HG02870 (cell line): ENCODE measurements at regions not wholly inside any gene's neighbourhood (a gene's known extent, or its start where the extent isn't known, plus 50 kb on each side); places are given as distances from the start of the nearest gene placed in this dataset.

Source experiments
- ATAC-seq: cut with Tn5 transposase; IDR thresholded peaks from one replicate; pipeline ENCODE4 v1.9.1; 2021; ENCODE audit warnings: mild to moderate bottlenecking, moderate library complexity; ENCODE audit not compliant: unreplicated experiment

GRCh38 chr2:129847043-129847442, 132.4 kb upstream of the RAB6C start:
- no peak for ATAC-seq

- ATAC-seq: peak; percentile 74
These were observed 129.8 kb upstream of the RAB6C start for GRCh38 chr2:129849559-129850160.

GRCh38 chr2:129857200-129857599, 122.3 kb upstream of the RAB6C start:
- ATAC-seq: no peak

GRCh38 chr2:129859175-129859574, 120.3 kb upstream of the RAB6C start:
- ATAC-seq: no peak

GRCh38 chr2:129860088-129860487, 119.4 kb upstream of the RAB6C start:
- no peak for ATAC-seq

- ATAC-seq: no peak
These were observed 117.7 kb upstream of the RAB6C start for GRCh38 chr2:129861666-129862288.

GRCh38 chr2:129862668-129863067, 116.8 kb upstream of the RAB6C start:
- ATAC-seq: no peak

- ATAC-seq: no peak
These were observed 116.1 kb upstream of the RAB6C start for GRCh38 chr2:129863350-129863749.

GRCh38 chr2:129864719-129865118, 114.7 kb upstream of the RAB6C start:
- no peak for ATAC-seq

GRCh38 chr2:129865976-129866375, 113.5 kb upstream of the RAB6C start:
- ATAC-seq: no peak

- ATAC-seq: no peak
These were observed 113.1 kb upstream of the RAB6C start for GRCh38 chr2:129866391-129866790.

- no peak for ATAC-seq
These were observed 111.3 kb upstream of the RAB6C start for GRCh38 chr2:129868151-129868550.

- ATAC-seq: no peak
These were observed 108.7 kb upstream of the RAB6C start for GRCh38 chr2:129870685-129871241.

- no peak for ATAC-seq
These were observed 107.0 kb upstream of the RAB6C start for GRCh38 chr2:129872446-129872845.

- ATAC-seq: no peak
These were observed 102.9 kb upstream of the RAB6C start for GRCh38 chr2:129876541-129876940.

- peak; percentile 76 for ATAC-seq
These were observed 102.2 kb upstream of the RAB6C start for GRCh38 chr2:129877289-129877741.

- ATAC-seq: peak; percentile 21
These were observed 101.4 kb upstream of the RAB6C start for GRCh38 chr2:129877795-129878775.

- no peak for ATAC-seq
These were observed 99.8 kb upstream of the RAB6C start for GRCh38 chr2:129879614-129880180.

- ATAC-seq: no peak
These were observed 99.2 kb upstream of the RAB6C start for GRCh38 chr2:129880309-129880708.

- ATAC-seq: no peak
These were observed 98.5 kb upstream of the RAB6C start for GRCh38 chr2:129880971-129881370.
